SK-N-SH (cell line): ENCODE measurements at regions not wholly inside any gene's neighbourhood (a gene's known extent, or its start where the extent isn't known, plus 50 kb on each side); places are given as distances from the start of the nearest gene placed in this dataset.

Experiments used
- CHD2 ChIP-seq: fragments of 150-350 bp; IDR thresholded peaks from 2 replicates; pipeline ENCODE4 v1.6.1; 2018; ENCODE audit warnings: low read length; ENCODE audit not compliant: partially characterized antibody
- CTCF ChIP-seq: fragments of 200-600 bp; sonication (generic); IDR thresholded peaks from 2 replicates; pipeline ENCODE4 v1.6.1; 2017; ENCODE audit warnings: antibody characterized with exemption, mild to moderate bottlenecking, moderate library complexity
- FOXJ3 ChIP-seq: sonication (generic); formaldehyde crosslinking; IDR thresholded peaks from 2 replicates; pipeline ENCODE4 v1.5.1; 2020; ENCODE audit warnings: mild to moderate bottlenecking, missing genetic modification reagents
- FOXM1 ChIP-seq: IDR thresholded peaks from 2 replicates; pipeline ENCODE4 v1.4.0; 2012; ENCODE audit warnings: low read depth, mild to moderate bottlenecking
- GABPA ChIP-seq: IDR thresholded peaks from 2 replicates; pipeline ENCODE4 v1.4.0; 2012; ENCODE audit warnings: low read depth, mild to moderate bottlenecking
- IRF3 ChIP-seq: fragments of 150-350 bp; IDR thresholded peaks from 2 replicates; pipeline ENCODE4 v1.6.1; 2016; ENCODE audit warnings: mild to moderate bottlenecking, low read depth, low read length
- JUND ChIP-seq: IDR thresholded peaks from 2 replicates; pipeline ENCODE4 v1.4.0; 2012
- MXI1 ChIP-seq: IDR thresholded peaks from 2 replicates; pipeline ENCODE4 v1.6.1; 2012; ENCODE audit warnings: mild to moderate bottlenecking, low read depth, low read length, improper control_type of control experiment
- POLR2AphosphoS5 ChIP-seq: IDR thresholded peaks from 2 replicates; pipeline ENCODE4 v1.6.1; 2012; ENCODE audit warnings: low read depth, low read length
- TAF1 ChIP-seq: IDR thresholded peaks from 2 replicates; pipeline ENCODE4 v1.6.1; 2012; ENCODE audit warnings: low read depth, mild to moderate bottlenecking, low read length, moderate library complexity, borderline replicate concordance
- TCF12 ChIP-seq: IDR thresholded peaks from 2 replicates; pipeline ENCODE4 v1.4.0; 2012
- USF1 ChIP-seq: IDR thresholded peaks from 2 replicates; pipeline ENCODE4 v1.4.0; 2012; ENCODE audit warnings: low read depth, borderline replicate concordance
- USF2 ChIP-seq: fragments of 150-350 bp; IDR thresholded peaks from 2 replicates; pipeline ENCODE4 v1.6.1; 2017; ENCODE audit warnings: antibody characterized with exemption, low read length, low read depth, borderline replicate concordance

- TF ChIP-seq JUND (no peak), CTCF (no peak), GABPA (no peak), FOXJ3 (CRISPR knock-in tag) (no peak), TCF12 (no peak), FOXM1 (no peak), POLR2AphosphoS5 (no peak), TAF1 (no peak), IRF3 (no peak), USF1 (no peak), MXI1 (no peak), USF2 (no peak), CHD2 (no peak)
Observed at GRCh38 chr3:8290611-8291010, 211.0 kb upstream of the LMCD1 start.
